ENCODE measurements at regions not wholly inside any gene's neighbourhood (a gene's known extent, or its start where the extent isn't known, plus 50 kb on each side); places are given as distances from the start of the nearest gene placed in this dataset.

DNA sequence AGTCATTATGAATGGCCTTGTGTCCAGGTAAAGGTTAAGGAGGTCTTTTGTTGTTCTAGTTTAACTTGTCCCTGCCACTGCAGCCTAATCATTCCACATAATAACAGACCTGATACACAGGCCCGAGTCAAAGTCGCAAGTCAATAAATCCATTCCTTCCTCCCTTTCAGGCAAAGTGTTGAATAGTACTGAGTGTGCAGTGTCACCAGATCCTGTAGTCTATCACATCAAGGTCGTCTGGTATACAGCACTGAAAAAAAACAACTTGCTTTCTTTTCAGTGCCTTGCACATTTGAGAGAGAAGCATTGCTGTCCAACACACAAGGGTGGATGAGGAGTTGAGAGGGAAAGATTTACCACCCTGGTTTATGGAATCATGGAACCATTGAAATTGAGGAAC is 606.2 kb downstream of the BCL11A start:
- Mint-ChIP-seq H3K27ac (no peak overlapping the region), H3K4me3 (no peak overlapping the region), H3K9me3 (no peaks in the 10 kb centered on the region), H3K4me1 (ENCODE audit: low read depth) (no peaks in the 10 kb centered on the region), H3K27me3 (no peaks in the 10 kb centered on the region), H3K36me3 (ENCODE audit: low read depth) (no peaks in the 10 kb centered on the region)
- Histone ChIP-seq H3K4me1 (ENCODE audit: insufficient read depth, low read length) (no peaks in the 10 kb centered on the region), H3K27me3 (ENCODE audit: control insufficient read depth in 1 of 2, insufficient read depth in 2 of 2, low read length in 2 of 2) (no peaks in the 10 kb centered on the region), H3K9me3 (ENCODE audit: control insufficient read depth in 1 of 2, insufficient read depth in 1 of 2, low read length in 2 of 2) (no peaks in the 10 kb centered on the region), H3K36me3 (ENCODE audit: insufficient read depth, low read length) (no peaks in the 10 kb centered on the region), H3K4me3 (ENCODE audit: low read length) (no peak overlapping the region), H3K27ac (ENCODE audit: low read depth in 1 of 2, low read length in 2 of 2) (no peak overlapping the region)
- CTCF ChIA-PET: interaction anchor here (0.7 kb wide), 1 partner anchor 323 kb away, joined by 3 read pairs; no protein-coding TSS in a partner anchor
- no peak for ATAC-seq (ENCODE audit: poor library complexity)
- TF ChIP-seq, protein P1, sequence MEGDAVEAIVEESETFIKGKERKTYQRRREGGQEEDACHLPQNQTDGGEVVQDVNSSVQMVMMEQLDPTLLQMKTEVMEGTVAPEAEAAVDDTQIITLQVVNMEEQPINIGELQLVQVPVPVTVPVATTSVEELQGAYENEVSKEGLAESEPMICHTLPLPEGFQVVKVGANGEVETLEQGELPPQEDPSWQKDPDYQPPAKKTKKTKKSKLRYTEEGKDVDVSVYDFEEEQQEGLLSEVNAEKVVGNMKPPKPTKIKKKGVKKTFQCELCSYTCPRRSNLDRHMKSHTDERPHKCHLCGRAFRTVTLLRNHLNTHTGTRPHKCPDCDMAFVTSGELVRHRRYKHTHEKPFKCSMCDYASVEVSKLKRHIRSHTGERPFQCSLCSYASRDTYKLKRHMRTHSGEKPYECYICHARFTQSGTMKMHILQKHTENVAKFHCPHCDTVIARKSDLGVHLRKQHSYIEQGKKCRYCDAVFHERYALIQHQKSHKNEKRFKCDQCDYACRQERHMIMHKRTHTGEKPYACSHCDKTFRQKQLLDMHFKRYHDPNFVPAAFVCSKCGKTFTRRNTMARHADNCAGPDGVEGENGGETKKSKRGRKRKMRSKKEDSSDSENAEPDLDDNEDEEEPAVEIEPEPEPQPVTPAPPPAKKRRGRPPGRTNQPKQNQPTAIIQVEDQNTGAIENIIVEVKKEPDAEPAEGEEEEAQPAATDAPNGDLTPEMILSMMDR (IDR thresholded peaks at IDR 0.05): no peak
- intact Hi-C loops (cut with DNase I, micrococcal nuclease): no loop called here
- no peak for DNase-seq
- POLR2A ChIA-PET: interaction anchor here (0.7 kb wide), 1 partner anchor 122 kb away, joined by 3 read pairs; no protein-coding TSS in a partner anchor

DNA sequence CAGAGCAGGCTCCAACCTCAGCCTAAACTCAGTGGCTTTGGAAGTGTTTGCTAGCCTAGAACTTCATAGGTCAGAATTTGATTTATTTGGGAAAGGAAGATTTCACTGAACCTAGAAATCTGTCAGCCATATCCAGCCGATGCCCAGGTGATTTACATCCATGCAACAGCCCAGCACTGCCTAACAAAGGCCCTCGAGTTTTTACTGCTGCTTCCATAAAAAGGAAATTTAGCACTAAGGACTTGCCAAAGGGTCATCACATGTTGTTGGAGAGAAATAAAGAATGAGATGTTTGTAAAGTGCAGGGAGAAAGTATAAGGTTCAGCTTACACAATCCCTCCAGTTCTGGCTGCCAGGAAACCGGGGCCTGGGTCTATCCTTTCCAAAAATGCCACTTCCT is 614.2 kb downstream of the BCL11A start:
- TF ChIP-seq, protein P1 (IDR thresholded peaks at IDR 0.05): no peak
- Histone ChIP-seq H3K4me1 (ENCODE audit: insufficient read depth, low read length) (no peaks in the 10 kb centered on the region), H3K4me3 (ENCODE audit: low read length) (no peak overlapping the region), H3K27ac (ENCODE audit: low read depth in 1 of 2, low read length in 2 of 2) (no peak overlapping the region), H3K27me3 (ENCODE audit: control insufficient read depth in 1 of 2, insufficient read depth in 2 of 2, low read length in 2 of 2) (no peaks in the 10 kb centered on the region), H3K36me3 (ENCODE audit: insufficient read depth, low read length) (no peaks in the 10 kb centered on the region), H3K9me3 (ENCODE audit: control insufficient read depth in 1 of 2, insufficient read depth in 1 of 2, low read length in 2 of 2) (no peaks in the 10 kb centered on the region)
- DNase-seq: no peak
- ATAC-seq (ENCODE audit: poor library complexity): no peak
- intact Hi-C loops (cut with DNase I, micrococcal nuclease): loop anchor here in 1 of 2 experiments (10.0 kb wide), 2 partner anchors 494 to 634 kb away; no protein-coding TSS in a partner anchor
- Mint-ChIP-seq H3K27me3 (no peaks in the 10 kb centered on the region), H3K4me1 (ENCODE audit: low read depth) (peaks cover 9% of the 10 kb centered on the region), H3K9me3 (no peaks in the 10 kb centered on the region), H3K4me3 (no peak overlapping the region), H3K36me3 (ENCODE audit: low read depth) (no peaks in the 10 kb centered on the region), H3K27ac (no peak overlapping the region)
- POLR2A ChIA-PET: no interaction called here
- CTCF ChIA-PET: no interaction called here

DNA sequence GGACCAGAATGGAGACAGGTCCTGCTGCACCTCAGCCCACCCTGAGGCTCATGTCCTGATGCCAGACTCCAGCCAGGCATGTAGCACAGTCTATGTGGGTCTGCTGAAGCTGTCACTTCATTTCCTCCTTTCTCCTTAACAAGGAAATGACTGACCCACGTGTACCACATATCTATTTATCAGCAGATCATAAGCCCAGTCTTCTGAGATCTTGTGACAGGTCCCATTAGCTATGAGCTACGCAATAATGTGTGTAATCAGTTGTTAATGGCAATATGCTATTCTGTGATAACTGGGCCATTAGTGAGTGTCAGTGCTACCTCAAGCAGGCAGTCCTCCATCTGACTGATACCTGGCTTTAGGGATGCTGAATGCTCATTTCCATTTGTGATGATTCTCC is 615.3 kb downstream of the BCL11A start:
- intact Hi-C loops (cut with DNase I, micrococcal nuclease): loop anchor here in 1 of 2 experiments (10.0 kb wide), 2 partner anchors 493 to 633 kb away; no protein-coding TSS in a partner anchor
- no peak overlapping the region for H3K4me3 ChIP-seq (ENCODE audit: low read length)
- no peaks in the 10 kb centered on the region for H3K36me3 ChIP-seq (ENCODE audit: insufficient read depth, low read length)
- ChIA-PET CTCF (interaction anchor here (0.6 kb wide), 1 partner anchor 28 kb away, joined by 3 read pairs; no protein-coding TSS in a partner anchor), POLR2A (no interaction called here)
- H3K4me1 ChIP-seq (ENCODE audit: insufficient read depth, low read length): no peaks in the 10 kb centered on the region
- ATAC-seq (ENCODE audit: poor library complexity): no peak
- no peak for DNase-seq
- no peaks in the 10 kb centered on the region for H3K9me3 ChIP-seq (ENCODE audit: control insufficient read depth in 1 of 2, insufficient read depth in 1 of 2, low read length in 2 of 2)
- no peaks in the 10 kb centered on the region for H3K27me3 ChIP-seq (ENCODE audit: control insufficient read depth in 1 of 2, insufficient read depth in 2 of 2, low read length in 2 of 2)
- Mint-ChIP-seq H3K27me3 (no peaks in the 10 kb centered on the region), H3K4me1 (ENCODE audit: low read depth) (peaks cover 9% of the 10 kb centered on the region), H3K36me3 (ENCODE audit: low read depth) (no peaks in the 10 kb centered on the region), H3K27ac (no peak overlapping the region), H3K9me3 (no peaks in the 10 kb centered on the region), H3K4me3 (no peak overlapping the region)
- TF ChIP-seq, protein P1 (IDR thresholded peaks at IDR 0.05): no peak
- no peak overlapping the region for H3K27ac ChIP-seq (ENCODE audit: low read depth in 1 of 2, low read length in 2 of 2)

Measured in CD4-positive, alpha-beta T cell (primary cell).